Activated T-cell treated with anti-CD3 and anti-CD28 coated beads for 1 hour (primary cell): ENCODE measurements at regions not wholly inside any gene's neighbourhood (a gene's known extent, or its start where the extent isn't known, plus 50 kb on each side); places are given as distances from the start of the nearest gene placed in this dataset.

Source experiments
- DNase-seq: peaks from one replicate; pipeline ENCODE4 v3.0.0-alpha.2; 2020; ENCODE audit warnings: low read depth

GRCh38 chr1:3954170-3955169 is 54.4 kb upstream of the C1orf174 start:
- no peak for DNase-seq

- no peak for DNase-seq
These were observed 55.2 kb upstream of the C1orf174 start for GRCh38 chr1:3955196-3955772.

- DNase-seq, result no peak
These were observed 56.6 kb upstream of the C1orf174 start for GRCh38 chr1:3956527-3957170.

- no peak for DNase-seq
These were observed 59.3 kb upstream of the C1orf174 start for GRCh38 chr1:3959361-3959760.

GRCh38 chr1:3963554-3963953 is 63.5 kb upstream of the C1orf174 start:
- no peak for DNase-seq

- no peak for DNase-seq
These were observed 65.6 kb upstream of the C1orf174 start for GRCh38 chr1:3965693-3966092.

GRCh38 chr1:3968851-3969250 is 68.8 kb upstream of the C1orf174 start:
- no peak for DNase-seq

- DNase-seq, result no peak
These were observed 71.9 kb upstream of the C1orf174 start for GRCh38 chr1:3971981-3972380.

- no peak for DNase-seq
These were observed 76.0 kb upstream of the C1orf174 start for GRCh38 chr1:3975903-3976630.

- no peak for DNase-seq
These were observed 76.7 kb upstream of the C1orf174 start for GRCh38 chr1:3976821-3977220.

- no peak for DNase-seq
These were observed 78.3 kb upstream of the C1orf174 start for GRCh38 chr1:3978196-3978989.

GRCh38 chr1:3978990-3979325 is 78.9 kb upstream of the C1orf174 start:
- no peak for DNase-seq

GRCh38 chr1:3981261-3981660 is 81.2 kb upstream of the C1orf174 start:
- no peak for DNase-seq

- no peak for DNase-seq
These were observed 81.9 kb upstream of the C1orf174 start for GRCh38 chr1:3981746-3982505.

- DNase-seq, result no peak
These were observed 83.1 kb upstream of the C1orf174 start for GRCh38 chr1:3983181-3983580.

- no peak for DNase-seq
These were observed 84.5 kb upstream of the C1orf174 start for GRCh38 chr1:3984586-3984985.

- DNase-seq, result no peak
These were observed 86.7 kb upstream of the C1orf174 start for GRCh38 chr1:3986686-3987218.

- no peak for DNase-seq
These were observed 87.7 kb upstream of the C1orf174 start for GRCh38 chr1:3987669-3988235.

- no peak for DNase-seq
These were observed 88.4 kb upstream of the C1orf174 start for GRCh38 chr1:3988431-3988830.

GRCh38 chr1:3989465-3989864 is 89.4 kb upstream of the C1orf174 start:
- no peak for DNase-seq
